ENCODE measurements at regions not wholly inside any gene's neighbourhood (a gene's known extent, or its start where the extent isn't known, plus 50 kb on each side); places are given as distances from the start of the nearest gene placed in this dataset.
A peak's percentile ranks its signal among the peaks of the same experiment; 100 is the strongest.
"Not testable (repeated sequence)": the region's sequence is repeated elsewhere in the genome, so short reads cannot be mapped to it uniquely, and the experiment has no call there.

DNA sequence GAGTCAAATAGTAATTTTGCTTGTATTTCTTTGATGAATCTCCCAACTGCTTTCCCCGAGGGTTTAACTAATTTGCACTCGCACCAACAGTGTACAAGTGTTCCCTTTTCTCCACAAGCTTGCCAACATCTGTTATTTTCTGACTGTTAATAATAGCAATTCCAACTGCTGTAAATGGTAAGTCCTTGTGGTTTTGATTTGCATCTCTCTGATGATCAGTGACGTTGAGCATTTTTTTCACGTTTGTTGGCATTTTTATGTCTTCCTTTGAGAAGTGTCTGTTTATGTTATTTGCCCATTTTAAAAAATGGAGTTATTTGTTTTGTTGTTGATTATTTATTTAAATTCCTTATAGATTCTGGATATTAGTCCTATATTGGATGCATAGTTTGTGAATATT is 399.8 kb upstream of the MAN1A1 start:
- no peak for DNase-seq

DNA sequence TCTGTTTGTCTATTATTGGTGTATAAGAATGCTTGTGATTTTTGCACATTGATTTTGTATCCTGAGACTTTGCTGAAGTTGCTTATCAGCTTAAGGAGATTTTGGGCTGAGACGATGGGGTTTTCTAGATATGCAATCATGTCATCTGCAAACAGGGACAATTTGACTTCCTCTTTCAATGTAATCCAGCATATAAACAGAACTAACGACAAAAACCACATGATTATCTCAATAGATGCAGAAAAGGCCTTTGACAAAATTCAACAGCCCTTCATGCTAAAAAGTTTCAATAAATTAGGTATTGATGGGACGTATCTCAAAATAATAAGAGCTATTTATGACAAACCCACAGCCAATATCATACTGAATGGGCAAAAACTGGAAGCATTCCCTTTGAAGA is 399.0 kb upstream of the MAN1A1 start:
- DNase-seq = not testable (repeated sequence)

DNA sequence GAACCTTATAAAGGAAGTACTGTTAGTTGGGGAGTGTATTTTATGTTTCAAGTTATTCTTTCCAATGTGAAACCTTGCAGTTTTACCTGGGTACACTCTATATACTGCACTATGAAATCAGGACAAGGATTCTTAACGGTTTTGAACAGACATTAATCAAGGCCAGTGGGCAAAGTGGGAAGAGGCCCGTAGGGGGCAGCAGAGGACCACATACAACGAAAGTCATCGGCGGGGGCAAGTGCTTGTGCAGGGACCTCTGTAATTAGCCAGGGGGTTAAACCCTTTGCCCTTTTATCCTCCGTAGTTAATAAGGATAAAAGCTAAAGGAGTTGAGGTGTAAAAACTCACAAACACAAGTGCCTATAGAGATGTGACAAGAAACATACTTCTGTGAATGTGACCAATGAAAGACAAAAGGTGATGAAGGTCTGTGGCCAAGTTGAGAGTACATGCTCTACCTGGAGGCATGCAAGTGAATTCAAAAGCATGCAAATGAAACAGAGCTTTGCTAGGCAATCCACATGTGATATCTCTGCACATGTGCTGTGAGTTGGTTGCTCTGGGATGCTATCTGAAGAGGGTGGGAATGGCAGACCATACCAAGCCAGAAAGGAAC is 392.7 kb upstream of the MAN1A1 start:
- peak; percentile 63 to 79 for DNase-seq

DNA sequence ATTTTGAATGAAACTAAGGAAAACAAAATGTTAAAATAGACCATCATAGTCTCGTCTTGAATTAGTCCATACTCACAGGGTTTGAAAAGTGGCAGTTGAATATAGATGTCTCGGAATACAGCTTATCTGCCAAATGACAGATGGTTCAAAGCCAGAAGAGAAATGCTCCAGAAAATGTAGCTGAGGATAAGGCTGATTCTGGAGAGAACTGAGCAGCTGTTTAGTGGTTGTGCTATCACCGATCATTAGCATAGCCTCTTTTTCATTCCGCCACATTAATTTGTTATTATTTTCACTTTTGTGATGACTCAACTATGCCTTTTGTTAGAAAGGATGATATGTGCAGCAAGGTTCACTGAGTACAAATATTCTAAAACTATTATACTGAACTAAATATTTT is 390.2 kb upstream of the MAN1A1 start:
- no peak for DNase-seq

DNA sequence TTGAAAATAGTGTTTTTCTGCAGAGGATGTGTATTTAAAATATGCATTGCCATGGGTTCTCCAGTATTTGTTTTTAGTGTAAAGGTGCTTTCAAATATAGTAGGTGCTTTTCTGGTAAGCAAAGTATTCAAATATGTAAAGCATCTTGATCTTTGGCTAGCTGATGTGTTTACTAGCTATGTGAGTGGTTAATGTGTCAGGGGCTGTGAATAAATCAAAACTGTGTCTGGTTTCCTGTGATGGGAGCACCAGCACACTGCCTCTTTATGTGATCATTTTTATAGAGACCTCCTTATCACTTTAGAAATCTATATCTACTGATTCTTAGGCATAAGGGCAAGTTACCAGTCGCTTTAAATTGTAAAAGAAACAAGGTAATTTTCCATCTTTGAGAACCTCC is 388.9 kb upstream of the MAN1A1 start:
- no peak for DNase-seq

DNA sequence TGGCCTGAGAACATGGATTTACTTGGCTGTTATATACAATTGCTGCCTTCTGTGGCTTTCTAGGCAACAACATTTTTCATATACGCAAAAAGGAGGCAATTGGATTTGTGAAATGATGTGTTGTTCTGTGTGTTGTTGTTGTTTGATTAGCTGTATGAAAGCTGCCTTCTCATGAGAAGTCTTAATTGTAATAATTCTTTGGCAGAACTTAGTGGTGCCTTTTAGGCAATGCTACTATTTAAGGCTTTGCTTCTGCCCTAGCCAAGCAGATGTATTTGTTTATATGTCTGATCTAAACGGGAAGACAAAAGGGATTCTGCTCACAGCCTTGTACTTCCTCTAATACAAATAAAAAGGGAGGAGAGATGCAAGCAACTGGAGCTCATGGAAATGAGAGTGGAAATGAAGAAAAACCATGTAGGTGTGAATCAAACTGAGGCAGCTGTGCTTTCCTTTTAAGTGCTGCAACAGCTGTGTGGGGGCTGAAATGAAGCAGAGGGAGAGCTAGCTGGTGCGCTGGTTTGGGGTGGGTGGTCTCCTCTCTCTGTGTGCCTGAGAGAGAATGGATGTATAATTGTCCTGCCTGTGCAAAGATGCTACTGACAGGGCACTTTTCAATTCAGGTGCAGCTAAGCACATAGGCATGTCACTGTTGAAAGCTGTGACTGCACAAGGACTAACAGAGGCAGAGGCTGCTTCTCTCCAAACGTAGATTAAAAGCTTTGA is 386.9 kb upstream of the MAN1A1 start:
- no peak for DNase-seq

DNA sequence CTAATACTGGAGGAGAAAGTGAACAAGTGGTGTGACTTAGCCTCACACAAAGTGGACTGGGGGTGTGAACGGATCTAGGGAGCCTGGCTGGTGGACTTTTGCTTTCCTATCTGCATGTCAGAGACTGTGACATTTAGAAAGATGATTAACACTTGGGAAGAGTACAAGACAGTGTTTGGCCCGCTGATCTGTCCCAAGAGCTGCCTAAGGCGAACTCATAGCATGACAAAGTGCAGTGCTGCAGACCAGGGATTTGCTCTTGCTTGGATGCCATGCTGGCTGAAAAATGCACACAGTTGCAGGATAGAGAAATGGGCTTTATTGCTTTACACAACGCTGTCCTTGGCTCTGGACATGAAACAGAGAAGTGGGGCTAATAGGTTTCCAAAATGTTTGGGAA is 386.0 kb upstream of the MAN1A1 start:
- DNase-seq = no peak

DNA sequence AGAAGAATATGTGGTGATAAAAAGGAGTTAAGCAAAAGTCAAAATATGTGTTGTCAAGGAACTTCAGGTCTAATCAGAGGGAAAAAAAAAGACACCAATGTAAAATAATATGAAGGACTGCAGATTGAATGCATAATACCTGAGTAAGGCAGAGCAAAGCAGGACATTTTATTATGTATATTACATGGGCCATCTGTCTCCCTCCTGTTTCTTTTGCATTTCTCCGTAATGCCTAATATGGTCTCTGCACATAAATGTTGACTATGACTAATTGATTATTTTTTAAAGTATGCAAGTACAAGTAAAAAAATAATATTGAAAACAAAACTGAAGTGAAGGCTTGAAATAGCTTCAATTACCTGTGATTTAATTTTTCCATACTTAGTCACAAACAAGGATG is 384.7 kb upstream of the MAN1A1 start:
- no peak for DNase-seq

DNA sequence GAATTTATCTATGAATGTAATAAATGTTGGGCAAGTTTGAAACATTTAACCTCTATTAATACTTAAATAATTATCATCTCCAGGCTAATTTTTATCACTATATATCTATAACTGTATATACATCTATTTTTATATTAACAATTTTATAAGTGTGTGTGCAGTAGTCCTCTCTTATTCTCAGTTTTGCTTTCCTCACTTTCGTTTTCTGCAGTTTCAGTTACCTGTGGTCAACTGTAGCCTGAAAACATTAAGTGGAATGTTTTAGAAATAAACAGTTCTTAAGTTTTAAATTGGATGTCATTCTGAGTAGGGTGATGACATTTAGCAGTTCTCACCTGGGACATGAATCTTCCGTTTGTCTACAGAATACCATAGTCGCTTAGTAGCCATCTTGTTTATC is 379.4 kb upstream of the MAN1A1 start:
- no peak for DNase-seq

DNA sequence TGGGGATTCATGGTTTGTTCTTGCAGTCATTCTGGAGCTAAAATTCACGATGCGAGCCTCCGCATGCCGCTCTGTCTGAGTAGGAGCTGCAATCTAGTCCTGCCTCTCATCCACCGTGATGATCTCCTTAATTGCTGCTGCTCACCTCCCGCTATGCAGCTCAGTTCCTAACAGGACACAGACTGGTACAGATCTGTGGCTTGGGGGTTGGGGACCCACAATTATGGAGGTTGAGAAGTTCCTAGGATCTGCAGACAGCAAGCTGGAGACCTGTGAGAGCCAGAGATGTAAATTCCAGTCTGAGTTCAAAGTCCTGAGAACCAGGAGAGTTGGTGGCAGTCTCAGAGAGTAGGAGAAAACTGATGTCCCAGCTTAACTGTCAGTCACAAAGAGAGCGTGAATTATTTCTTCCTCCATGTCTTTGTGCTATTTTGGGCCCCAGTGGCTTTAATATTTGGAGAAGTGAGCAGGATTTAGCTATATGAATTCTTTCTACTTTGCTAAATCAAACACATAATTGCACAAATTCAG is 378.7 kb upstream of the MAN1A1 start:
- no peak for DNase-seq

DNA sequence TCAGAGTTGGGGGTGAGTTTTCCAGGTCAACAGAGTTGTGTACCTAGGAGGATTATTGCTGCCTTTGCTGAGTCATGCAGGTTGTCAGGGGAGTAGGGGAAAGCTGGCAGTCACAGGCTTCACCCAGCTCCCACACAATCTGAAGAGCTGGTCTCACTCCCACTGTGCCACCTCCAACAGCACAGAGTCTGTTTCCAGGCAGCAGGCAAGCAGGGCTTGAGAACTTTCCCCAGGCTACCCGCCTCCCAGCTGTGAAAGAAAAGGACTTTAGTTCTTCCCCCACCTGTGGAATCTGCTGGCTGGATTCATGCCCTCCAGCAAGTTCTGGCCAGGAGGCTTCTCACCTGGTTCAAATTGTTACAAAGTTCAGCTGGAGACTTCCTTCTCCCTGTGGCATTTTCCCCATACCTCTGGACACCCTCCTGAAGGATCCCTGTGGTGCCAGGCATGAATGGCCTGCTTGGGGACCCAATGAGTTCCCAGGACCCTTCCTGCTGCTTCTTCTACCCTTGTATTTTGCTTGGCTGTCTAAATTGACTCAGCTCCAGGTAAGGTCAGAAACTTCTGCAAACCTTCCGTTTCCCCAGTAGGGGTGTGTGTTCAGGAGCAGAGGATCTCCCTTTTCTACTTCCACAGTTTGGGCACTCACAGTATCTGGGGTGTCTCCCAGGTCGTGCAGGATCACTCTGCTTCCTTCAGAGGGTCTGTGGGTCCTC is 378.1 kb upstream of the MAN1A1 start:
- no peak for DNase-seq

DNA sequence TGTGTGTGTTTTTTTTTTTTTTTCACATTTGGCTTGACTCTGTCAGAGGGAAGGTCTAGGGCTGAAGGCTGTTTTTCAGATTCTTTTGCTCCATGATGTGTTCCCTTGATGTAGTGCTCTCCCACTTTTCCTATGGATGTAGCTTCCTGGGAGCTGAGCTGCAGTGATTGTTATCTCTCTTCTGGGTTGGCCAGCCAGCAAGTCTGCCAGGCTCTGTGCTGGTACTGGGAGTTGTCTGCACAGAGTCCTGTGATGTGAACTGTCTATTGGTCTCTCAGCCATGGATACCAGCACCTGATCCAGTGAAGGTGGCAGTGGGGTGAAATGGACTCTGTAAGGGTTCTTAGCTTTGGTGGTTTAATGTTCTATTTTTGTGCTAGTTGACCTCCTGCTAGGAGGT is 377.4 kb upstream of the MAN1A1 start:
- DNase-seq = not testable (repeated sequence)

DNA sequence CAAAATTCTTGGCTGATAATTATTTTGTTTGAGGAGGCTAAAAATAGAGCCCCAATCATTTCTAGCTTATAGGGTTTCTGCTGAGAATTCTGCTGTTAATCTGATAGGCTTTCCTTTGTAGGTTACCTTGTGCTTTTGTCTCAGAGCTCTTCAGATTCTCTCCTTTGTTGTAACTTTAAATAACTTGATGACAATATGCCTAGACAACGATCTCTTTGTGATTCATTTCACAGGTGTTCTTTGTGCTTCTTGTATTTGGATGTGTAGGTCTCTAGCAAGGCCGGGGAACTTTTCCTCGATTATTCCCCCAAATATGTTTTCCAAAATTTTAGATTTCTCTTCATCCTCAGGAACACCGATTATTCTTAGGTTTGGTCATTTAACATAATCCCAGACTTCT is 376.5 kb upstream of the MAN1A1 start:
- no peak for DNase-seq

DNA sequence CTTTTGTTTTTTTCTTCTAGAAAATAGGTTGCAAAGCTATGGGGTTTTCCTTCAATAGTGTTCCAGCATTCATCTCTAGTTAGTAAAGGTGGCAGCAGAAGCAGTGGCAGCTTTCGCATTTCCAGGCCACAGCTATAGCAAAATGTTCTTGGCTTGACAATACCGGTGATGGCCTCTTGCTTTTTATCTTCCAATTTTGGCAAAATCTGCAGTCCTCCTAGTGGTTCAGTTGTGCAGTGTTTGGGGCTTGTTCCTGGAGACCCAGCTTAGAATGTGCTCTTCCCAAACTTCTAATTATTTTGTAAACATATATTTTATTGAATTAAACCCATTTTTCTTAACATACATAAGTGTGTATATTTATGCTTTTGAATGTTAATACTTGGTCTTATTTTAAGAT is 370.6 kb upstream of the MAN1A1 start:
- peak; percentile 2 to 34 for DNase-seq

DNA sequence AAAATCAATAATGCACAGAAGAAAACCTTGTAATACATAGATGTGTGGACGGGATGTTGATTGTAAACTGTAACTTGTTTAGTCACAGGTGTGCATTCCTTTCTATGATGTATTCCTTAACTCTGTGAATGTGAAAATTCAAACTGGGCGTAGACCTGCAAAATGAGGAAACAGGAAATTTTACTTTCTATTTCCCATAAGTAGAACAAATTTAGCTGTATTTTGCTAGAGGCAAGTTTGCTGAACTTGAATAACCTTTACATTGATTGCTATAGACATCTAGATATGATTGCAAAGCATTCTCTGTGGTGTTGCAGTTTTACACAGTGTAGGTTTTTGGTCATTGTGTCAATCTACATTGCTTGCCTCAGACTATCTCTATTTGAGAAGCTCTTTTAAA is 368.4 kb upstream of the MAN1A1 start:
- DNase-seq = no peak

DNA sequence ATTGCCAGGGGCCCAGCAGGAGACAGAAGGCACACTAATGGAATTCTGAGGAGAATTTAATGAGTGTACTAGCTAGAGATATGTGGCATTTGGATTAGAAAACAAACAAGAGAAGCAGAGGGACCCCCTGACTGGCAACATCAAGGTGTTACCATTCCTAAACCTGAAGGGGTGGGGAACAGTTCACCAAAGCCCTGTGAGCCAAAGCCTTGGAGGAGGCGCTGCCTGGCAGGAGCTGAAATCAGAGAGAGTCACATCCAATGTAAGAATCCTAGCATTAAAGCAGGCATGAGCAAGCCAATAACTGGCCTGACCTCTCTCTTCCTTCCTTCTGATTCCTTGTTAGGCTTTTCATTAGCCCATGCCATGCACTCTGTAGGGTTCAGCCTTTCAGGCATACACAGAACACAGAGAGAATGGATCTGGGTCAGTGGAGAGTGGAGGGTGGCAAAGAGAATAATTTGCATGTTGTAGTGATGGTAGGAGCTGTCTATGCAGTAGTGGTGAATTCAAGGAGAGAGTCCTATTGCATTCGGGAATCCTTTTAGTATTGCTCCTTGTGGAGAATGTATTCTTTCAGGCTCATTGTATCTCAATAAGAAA is 367.2 kb upstream of the MAN1A1 start:
- no peak for DNase-seq

DNA sequence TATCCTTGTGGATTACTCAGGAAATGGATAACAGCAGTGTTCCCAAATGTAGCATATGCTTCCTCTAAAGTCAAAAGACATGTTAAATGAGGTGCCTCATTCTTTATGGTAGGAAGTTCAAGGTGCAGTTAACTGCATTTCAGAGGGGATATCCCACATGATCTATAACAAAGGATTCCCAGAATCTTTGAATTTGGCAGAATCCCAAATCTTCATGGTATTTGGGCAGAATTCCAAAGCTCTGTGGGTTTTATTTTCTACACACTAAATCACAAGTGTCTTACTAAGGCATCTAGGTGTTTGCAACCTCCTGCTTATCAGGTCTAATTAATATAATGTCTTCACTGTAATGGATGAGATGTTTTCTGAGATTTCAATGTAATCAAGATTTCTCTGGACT is 364.3 kb upstream of the MAN1A1 start:
- no peak for DNase-seq

DNA sequence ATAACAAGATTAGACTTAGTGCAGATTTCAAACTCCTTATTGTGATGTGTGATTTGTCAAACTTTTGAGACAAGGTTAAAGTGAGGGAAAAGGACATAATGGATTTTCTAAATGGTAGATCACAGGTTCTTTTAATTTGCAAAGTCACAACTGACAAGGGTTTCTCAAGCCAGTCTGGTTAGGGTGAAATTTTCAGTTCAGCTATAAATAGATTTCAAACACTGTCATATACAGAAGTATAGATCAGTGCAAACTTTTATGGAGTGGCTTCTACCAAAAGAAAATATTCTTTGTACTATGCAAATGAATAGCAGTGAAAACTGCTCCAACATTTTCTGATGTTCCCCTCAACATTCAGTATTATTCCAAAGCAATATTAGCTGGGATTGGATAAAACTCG is 337.1 kb upstream of the MAN1A1 start:
- no peak for DNase-seq

DNA sequence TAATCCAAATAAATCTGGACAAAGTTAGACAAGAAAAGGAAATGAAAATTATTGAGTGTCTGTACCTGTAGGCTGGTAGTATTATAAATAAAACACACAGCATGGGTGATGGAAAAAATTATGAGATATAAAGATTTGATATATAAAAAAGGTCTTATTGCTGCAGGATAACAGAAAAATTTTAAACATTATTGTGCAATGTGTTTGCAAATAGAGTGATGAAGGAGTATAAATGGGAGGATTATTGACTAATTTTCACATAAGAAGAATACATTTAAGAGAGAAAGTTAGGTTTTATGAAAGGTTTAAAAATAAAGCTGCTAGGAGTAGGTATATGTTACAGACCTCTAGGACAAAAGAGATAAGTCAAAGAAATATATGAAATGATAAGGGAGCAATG is 336.7 kb upstream of the MAN1A1 start:
- no peak for DNase-seq

DNA sequence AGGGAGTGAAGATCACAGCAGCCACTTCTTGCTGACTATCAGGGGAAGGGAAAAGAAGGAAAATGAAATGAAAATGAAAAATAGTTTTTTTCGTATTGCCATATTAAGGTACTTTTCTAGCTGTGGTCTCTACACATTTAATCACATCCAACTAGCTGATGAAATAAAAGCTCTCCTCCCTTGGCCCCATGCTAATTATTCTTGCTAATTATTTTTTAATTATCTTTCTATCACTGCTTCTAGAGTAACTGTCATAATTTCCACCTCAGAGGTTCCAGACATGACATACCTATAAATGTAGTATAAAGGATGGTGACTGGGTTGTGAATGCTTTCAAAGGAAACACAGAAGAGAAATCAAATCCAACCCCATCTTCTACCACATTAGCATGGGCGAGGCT is 334.1 kb upstream of the MAN1A1 start:
- DNase-seq = no peak

DNA sequence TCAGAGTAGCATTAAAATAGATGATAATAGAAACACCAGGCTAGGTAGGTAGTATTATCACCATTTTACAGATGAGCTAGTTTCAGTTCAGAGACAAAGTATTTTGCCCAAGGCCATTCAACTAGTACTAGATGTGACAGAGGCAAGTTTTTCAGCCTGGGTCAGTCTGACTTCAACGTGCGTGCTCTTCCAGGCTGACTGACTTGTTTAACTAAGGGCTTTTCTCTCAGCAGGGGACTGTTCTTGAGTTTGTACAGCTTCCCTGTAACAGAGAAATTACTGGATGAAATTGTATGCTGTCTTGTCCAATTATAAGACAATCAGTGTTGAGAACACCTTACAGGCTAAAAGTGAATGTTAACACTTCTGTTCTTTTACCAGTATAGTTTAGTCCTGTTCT is 333.5 kb upstream of the MAN1A1 start:
- no peak for DNase-seq

DNA sequence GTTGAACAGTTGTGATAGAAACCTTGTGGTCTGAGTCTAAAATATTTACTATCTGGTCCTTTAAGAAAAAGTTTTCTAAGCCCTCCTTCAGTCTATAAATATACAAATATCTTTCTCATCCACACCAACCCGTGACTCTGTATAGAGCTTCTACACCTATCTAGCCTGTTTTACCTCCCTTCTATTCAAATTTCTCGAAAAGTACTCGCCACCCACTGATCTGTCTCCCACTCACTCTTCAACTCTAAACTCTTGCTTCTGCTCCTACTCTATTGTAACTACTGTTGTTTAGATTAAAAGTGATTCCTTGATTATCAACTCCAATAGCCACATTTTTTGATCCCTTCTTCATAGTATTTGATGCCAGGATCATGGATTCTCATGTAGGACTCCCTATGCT is 329.4 kb upstream of the MAN1A1 start:
- no peak for DNase-seq

DNA sequence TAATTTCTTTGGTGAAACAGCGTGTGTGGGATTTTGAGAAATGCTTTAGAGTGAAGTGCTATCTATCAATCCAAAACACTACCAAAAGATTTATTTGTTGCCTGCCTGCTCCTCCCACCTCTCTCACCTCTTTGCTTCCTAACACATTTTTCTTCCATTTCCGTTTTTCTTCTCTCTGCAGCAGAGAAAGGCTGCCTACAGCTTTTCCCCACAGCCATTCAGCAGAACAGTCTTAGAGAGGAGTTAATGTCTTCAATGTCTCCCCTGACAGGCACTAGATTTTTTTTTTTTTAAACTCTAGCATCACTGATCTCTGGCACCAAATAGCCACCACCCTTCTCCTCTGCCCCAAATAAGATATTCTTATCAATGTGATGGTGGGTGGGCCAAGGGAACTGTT is 327.8 kb upstream of the MAN1A1 start:
- DNase-seq = no peak

DNA sequence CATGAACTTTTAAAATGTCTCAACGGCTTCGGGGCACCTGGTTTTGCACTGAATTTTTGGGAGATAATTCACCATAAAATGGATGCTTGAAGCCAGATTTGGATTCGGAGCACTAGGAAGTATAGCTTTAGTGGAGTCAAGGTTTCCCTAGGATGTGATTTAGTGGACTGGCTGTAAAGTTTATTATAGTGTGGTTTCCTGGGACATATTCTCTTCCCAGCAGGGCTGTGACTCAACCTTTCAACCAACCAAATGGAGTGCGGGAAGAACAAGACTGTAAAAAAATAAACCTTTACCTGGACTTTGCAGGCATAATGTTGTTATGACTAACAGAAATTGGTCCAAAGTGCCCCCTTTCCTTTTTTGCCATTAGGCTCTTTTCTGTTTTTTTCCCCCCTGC is 327.4 kb upstream of the MAN1A1 start:
- no peak for DNase-seq

Data from Kasumi-1 (cell line).